ENCODE measurements at regions not wholly inside any gene's neighbourhood (a gene's known extent, or its start where the extent isn't known, plus 50 kb on each side); places are given as distances from the start of the nearest gene placed in this dataset.

DNA sequence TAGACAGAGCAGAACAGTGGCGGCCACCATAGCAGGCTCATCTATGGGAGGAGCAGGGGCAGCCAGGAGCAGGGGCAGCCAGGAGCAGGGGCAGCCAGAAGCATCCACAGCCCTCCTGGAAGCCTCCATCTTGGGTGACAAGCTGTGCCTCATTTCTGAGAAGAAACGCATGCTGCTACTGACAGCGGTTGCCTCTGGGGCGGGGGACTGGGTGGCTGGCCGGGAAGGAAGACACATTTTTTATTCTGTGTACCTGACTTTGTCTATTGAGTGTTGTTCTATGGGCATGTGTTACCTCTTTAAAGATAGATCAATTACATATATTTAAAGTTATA lies 71.5 kb upstream of the KLF13 start:
- no peaks in the 10 kb centered on the region for H3K9me3 ChIP-seq (ENCODE audit: insufficient read depth in 2 of 2, low read depth in 1 of 2, low read length in 1 of 2)

More for the DNA sequence above, 71.5 kb upstream of the KLF13 start:
- TF ChIP-seq HDAC2 (IDR thresholded peaks at IDR 0.05; ENCODE audit: borderline replicate concordance in 1 of 2, low read depth in 2 of 2, low read length in 2 of 2): no peak
- TF ChIP-seq, protein P1, sequence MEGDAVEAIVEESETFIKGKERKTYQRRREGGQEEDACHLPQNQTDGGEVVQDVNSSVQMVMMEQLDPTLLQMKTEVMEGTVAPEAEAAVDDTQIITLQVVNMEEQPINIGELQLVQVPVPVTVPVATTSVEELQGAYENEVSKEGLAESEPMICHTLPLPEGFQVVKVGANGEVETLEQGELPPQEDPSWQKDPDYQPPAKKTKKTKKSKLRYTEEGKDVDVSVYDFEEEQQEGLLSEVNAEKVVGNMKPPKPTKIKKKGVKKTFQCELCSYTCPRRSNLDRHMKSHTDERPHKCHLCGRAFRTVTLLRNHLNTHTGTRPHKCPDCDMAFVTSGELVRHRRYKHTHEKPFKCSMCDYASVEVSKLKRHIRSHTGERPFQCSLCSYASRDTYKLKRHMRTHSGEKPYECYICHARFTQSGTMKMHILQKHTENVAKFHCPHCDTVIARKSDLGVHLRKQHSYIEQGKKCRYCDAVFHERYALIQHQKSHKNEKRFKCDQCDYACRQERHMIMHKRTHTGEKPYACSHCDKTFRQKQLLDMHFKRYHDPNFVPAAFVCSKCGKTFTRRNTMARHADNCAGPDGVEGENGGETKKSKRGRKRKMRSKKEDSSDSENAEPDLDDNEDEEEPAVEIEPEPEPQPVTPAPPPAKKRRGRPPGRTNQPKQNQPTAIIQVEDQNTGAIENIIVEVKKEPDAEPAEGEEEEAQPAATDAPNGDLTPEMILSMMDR (IDR thresholded peaks at IDR 0.05; ENCODE audit: control extremely low read depth in 1 of 3, insufficient read depth in 1 of 3, low read depth in 1 of 3, low read length in 3 of 3): no peak
- no peak for TF ChIP-seq RXRA (IDR thresholded peaks at IDR 0.05; ENCODE audit: insufficient read depth, low read depth, low read length)
- no peak for TF ChIP-seq CHD1 (IDR thresholded peaks at IDR 0.05; ENCODE audit: low read depth, low read length)
- no peak for TF ChIP-seq BCL11A (IDR thresholded peaks at IDR 0.05; ENCODE audit: low read depth in 2 of 2, low read length in 2 of 2)
- TF ChIP-seq ASH2L (IDR thresholded peaks at IDR 0.05; ENCODE audit: low read length): no peak
- H3K23me2 ChIP-seq (ENCODE audit: low read depth, low read length): no peaks in the 10 kb centered on the region
- no peak overlapping the region for H4K8ac ChIP-seq (ENCODE audit: extremely low read depth, insufficient read depth, low read length)
- H3K4me1 ChIP-seq (replicated peaks in 1 of 4; ENCODE audit: control insufficient read depth in 3 of 4, insufficient read depth in 4 of 4, low read length in 3 of 4): no peaks in the 10 kb centered on the region
- no peak overlapping the region for H3K56ac ChIP-seq (replicated peaks; ENCODE audit: insufficient read length, low read depth, low read length)
- no peak overlapping the region for H2AK5ac ChIP-seq (ENCODE audit: low read depth, low read length)
- no peak overlapping the region for H3K18ac ChIP-seq (ENCODE audit: extremely low read depth, low read length)
- no peak overlapping the region for H3K27ac ChIP-seq (ENCODE audit: low read depth, low read length)
- H2BK5ac ChIP-seq (ENCODE audit: low read depth, low read length): no peak overlapping the region
- no peak overlapping the region for H2BK15ac ChIP-seq (ENCODE audit: low read length)
- FAIRE-seq: no peak
- no peak overlapping the region for H3K4ac ChIP-seq (replicated peaks; ENCODE audit: insufficient read length, low read depth, low read length)
- no peaks in the 10 kb centered on the region for H4K20me1 ChIP-seq (replicated peaks in 1 of 2; ENCODE audit: control insufficient read depth in 1 of 2, insufficient read depth in 2 of 2, low read length in 2 of 2)
- H3K9ac ChIP-seq (replicated peaks in 1 of 4; ENCODE audit: extremely low read depth in 1 of 4, low read depth in 3 of 4, low read length in 3 of 4): no peak overlapping the region
- no peak overlapping the region for H3K23ac ChIP-seq (ENCODE audit: insufficient read length)
- ChIA-PET CTCF (ENCODE audit: partially characterized antibody) (interaction anchor here (0.6 to 1.5 kb wide), 5 partner anchors 9 to 180 kb away, joined by 3 to 5 read pairs (median 3); no protein-coding TSS in a partner anchor), POLR2A (ENCODE audit: partially characterized antibody) (no interaction called here)
- no peaks in the 10 kb centered on the region for H3K79me1 ChIP-seq (ENCODE audit: low read depth, low read length)
- no peak overlapping the region for H2BK12ac ChIP-seq (ENCODE audit: low read depth, low read length)
- 98% methylated on average over 5 of the region's 5 CpGs; no CpG with 5 or more reads in 1 of the 2 experiments for WGBS, 2 experiments (ENCODE audit: extremely low coverage in 1 of 2, insufficient coverage in 1 of 2, insufficient read length in 1 of 2, insufficient replicate concordance in 2 of 2, low coverage in 1 of 2, low lambda C conversion rate in 2 of 2, missing lambda C conversion rate in 1 of 2)
- no peak overlapping the region for H2BK20ac ChIP-seq (ENCODE audit: low read length)
- H3K4me3 ChIP-seq (ENCODE audit: extremely low read depth in 1 of 4, insufficient read depth in 2 of 4, low read depth in 3 of 4, low read length in 4 of 4): no peak overlapping the region
- no peak overlapping the region for H3K14ac ChIP-seq (ENCODE audit: insufficient read length)
- DNase-seq (ENCODE audit: low read depth in 1 of 2, low spot score in 2 of 2): no peak
- H3K4me2 ChIP-seq (ENCODE audit: insufficient read depth in 1 of 2, low read depth in 2 of 2, low read length in 2 of 2): no peak overlapping the region
- no peak overlapping the region for H2BK120ac ChIP-seq (replicated peaks; ENCODE audit: low read depth, low read length)
- H3K27me3 ChIP-seq (replicated peaks in 1 of 4; ENCODE audit: control insufficient read depth in 3 of 4, extremely low read depth in 1 of 4, insufficient read depth in 3 of 4, low read length in 3 of 4): no peaks in the 10 kb centered on the region; a peak in 1 of 7 replicates
- H2AFZ ChIP-seq (ENCODE audit: low read length): no peak overlapping the region
- H4K5ac ChIP-seq (ENCODE audit: insufficient read length, low read depth, low read length): no peak overlapping the region
- no peaks in the 10 kb centered on the region for H3K79me2 ChIP-seq (ENCODE audit: control insufficient read depth in 1 of 2, insufficient read depth in 2 of 2, low read length in 2 of 2)
- no peak overlapping the region for H4K91ac ChIP-seq (replicated peaks; ENCODE audit: insufficient read length, low read length)
- H3K36me3 ChIP-seq (ENCODE audit: control insufficient read depth in 2 of 4, insufficient read depth in 4 of 4, low read length in 3 of 4): no peaks in the 10 kb centered on the region
